ENCODE measurements at regions not wholly inside any gene's neighbourhood (a gene's known extent, or its start where the extent isn't known, plus 50 kb on each side); places are given as distances from the start of the nearest gene placed in this dataset.

- no peak for DNase-seq (ENCODE audit: extremely low read depth in 1 of 11, low read depth in 9 of 11, low spot score in 4 of 11)
Observed at GRCh38 chr2:40754912-40755311, 303.0 kb upstream of the SLC8A1 start.

GRCh38 chr2:40758401-40759155 is 306.7 kb upstream of the SLC8A1 start:
- DNase-seq (ENCODE audit: extremely low read depth in 1 of 11, low read depth in 9 of 11, low spot score in 4 of 11): no peak

GRCh38 chr2:40760071-40760666 is 308.3 kb upstream of the SLC8A1 start:
- DNase-seq (ENCODE audit: extremely low read depth in 1 of 11, low read depth in 9 of 11, low spot score in 4 of 11): peak in 1 of 11 donors; percentile 1

- no peak for DNase-seq (ENCODE audit: extremely low read depth in 1 of 11, low read depth in 9 of 11, low spot score in 4 of 11)
Observed at GRCh38 chr2:40773291-40773690, 321.4 kb upstream of the SLC8A1 start.

GRCh38 chr2:40783704-40784103 is 331.8 kb upstream of the SLC8A1 start:
- DNase-seq (ENCODE audit: extremely low read depth in 1 of 11, low read depth in 9 of 11, low spot score in 4 of 11): no peak

GRCh38 chr2:40786636-40787035 is 334.7 kb upstream of the SLC8A1 start:
- no peak for DNase-seq (ENCODE audit: extremely low read depth in 1 of 11, low read depth in 9 of 11, low spot score in 4 of 11)

GRCh38 chr2:40797120-40797519 is 345.2 kb upstream of the SLC8A1 start:
- peak in 1 of 11 donors; percentile 6 for DNase-seq (ENCODE audit: extremely low read depth in 1 of 11, low read depth in 9 of 11, low spot score in 4 of 11)

- DNase-seq (ENCODE audit: extremely low read depth in 1 of 11, low read depth in 9 of 11, low spot score in 4 of 11): peak in 3 of 11 donors; percentile 12 to 22 (median 21)
Observed at GRCh38 chr2:40803900-40804299, 352.0 kb upstream of the SLC8A1 start.

GRCh38 chr2:40809156-40809555 is 357.3 kb upstream of the SLC8A1 start:
- DNase-seq (ENCODE audit: extremely low read depth in 1 of 11, low read depth in 9 of 11, low spot score in 4 of 11): no peak

- no peak for DNase-seq (ENCODE audit: extremely low read depth in 1 of 11, low read depth in 9 of 11, low spot score in 4 of 11)
Observed at GRCh38 chr2:40814616-40815015, 362.7 kb upstream of the SLC8A1 start.

- DNase-seq (ENCODE audit: extremely low read depth in 1 of 11, low read depth in 9 of 11, low spot score in 4 of 11): no peak
Observed at GRCh38 chr2:40820319-40820718, 368.4 kb upstream of the SLC8A1 start.

- no peak for DNase-seq (ENCODE audit: extremely low read depth in 1 of 11, low read depth in 9 of 11, low spot score in 4 of 11)
Observed at GRCh38 chr2:40823478-40823877, 371.6 kb upstream of the SLC8A1 start.

GRCh38 chr2:40824278-40824677 is 372.4 kb upstream of the SLC8A1 start:
- no peak for DNase-seq (ENCODE audit: extremely low read depth in 1 of 11, low read depth in 9 of 11, low spot score in 4 of 11)

GRCh38 chr2:40827392-40827791 is 375.5 kb upstream of the SLC8A1 start:
- DNase-seq (ENCODE audit: extremely low read depth in 1 of 11, low read depth in 9 of 11, low spot score in 4 of 11): no peak

- no peak for DNase-seq (ENCODE audit: extremely low read depth in 1 of 11, low read depth in 9 of 11, low spot score in 4 of 11)
Observed at GRCh38 chr2:40831321-40831873, 379.5 kb upstream of the SLC8A1 start.

- DNase-seq (ENCODE audit: extremely low read depth in 1 of 11, low read depth in 9 of 11, low spot score in 4 of 11): no peak
Observed at GRCh38 chr2:40841856-40842255, 390.0 kb upstream of the SLC8A1 start.

- DNase-seq (ENCODE audit: extremely low read depth in 1 of 11, low read depth in 9 of 11, low spot score in 4 of 11): no peak
Observed at GRCh38 chr2:40844353-40845277, 392.7 kb upstream of the SLC8A1 start.

- DNase-seq (ENCODE audit: extremely low read depth in 1 of 11, low read depth in 9 of 11, low spot score in 4 of 11): no peak
Observed at GRCh38 chr2:40851661-40852060, 399.8 kb upstream of the SLC8A1 start.

- DNase-seq (ENCODE audit: extremely low read depth in 1 of 11, low read depth in 9 of 11, low spot score in 4 of 11): no peak
Observed at GRCh38 chr2:40859617-40860016, 407.7 kb upstream of the SLC8A1 start.

- DNase-seq (ENCODE audit: extremely low read depth in 1 of 11, low read depth in 9 of 11, low spot score in 4 of 11): no peak
Observed at GRCh38 chr2:40867829-40868228, 415.9 kb upstream of the SLC8A1 start.
